T-helper 1 cell treated with Interleukin-12 subunit alpha and Interleukin-12 subunit beta and Interleukin-4 antibody, amounts not matched to agents 30 μg/mL and 1 μg/mL, for 36 hours (primary cell): ENCODE measurements at regions not wholly inside any gene's neighbourhood (a gene's known extent, or its start where the extent isn't known, plus 50 kb on each side); places are given as distances from the start of the nearest gene placed in this dataset.

Source experiments
- H3K27ac Mint-ChIP-seq: one replicate; pipeline ENCODE4 v1.8.0; 2021; ENCODE audit warnings: mild to moderate bottlenecking, mixed read lengths
- H3K27me3 Mint-ChIP-seq: one replicate; pipeline ENCODE4 v1.8.0; 2021; ENCODE audit warnings: low read depth, mixed read lengths
- H3K36me3 Mint-ChIP-seq: one replicate; pipeline ENCODE4 v1.8.0; 2021; ENCODE audit warnings: low read depth, mixed read lengths
- H3K4me1 Mint-ChIP-seq: one replicate; pipeline ENCODE4 v1.8.0; 2021; ENCODE audit warnings: low read depth, mixed read lengths
- H3K4me3 Mint-ChIP-seq: one replicate; pipeline ENCODE4 v1.8.0; 2021; ENCODE audit warnings: mild to moderate bottlenecking, moderate library complexity, mixed read lengths
- H3K9me3 Mint-ChIP-seq: one replicate; pipeline ENCODE4 v1.8.0; 2021; ENCODE audit warnings: mixed read lengths

DNA sequence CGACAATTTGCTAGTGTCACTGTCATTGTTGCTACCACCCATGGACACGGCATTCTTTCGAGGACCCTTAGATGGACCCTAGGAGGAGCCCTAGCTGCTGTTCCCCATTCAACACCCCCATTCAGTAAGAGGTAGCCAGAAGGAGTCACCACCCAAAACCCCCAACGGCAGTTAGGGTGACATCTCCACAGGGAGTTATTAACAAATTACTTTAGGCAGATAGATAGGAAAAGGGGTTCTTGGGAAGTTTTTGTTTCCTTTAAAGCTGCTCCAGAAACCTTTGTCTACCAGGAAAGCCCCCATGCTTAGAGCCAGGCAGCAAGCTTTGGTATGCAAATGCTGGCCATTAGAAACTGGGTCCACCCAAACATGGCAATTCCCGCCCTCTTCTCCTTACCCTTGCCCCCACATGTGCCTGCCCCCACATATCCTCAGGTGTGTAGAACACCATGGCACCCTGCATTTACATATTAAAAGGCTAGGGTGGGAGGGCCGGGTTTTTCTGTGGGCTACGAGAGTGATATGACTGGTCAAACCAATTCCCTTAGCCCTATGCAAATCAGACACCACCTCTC, 190.9 kb downstream of the SLITRK6 start:
- Mint-ChIP-seq H3K9me3 (no peaks in the 10 kb centered on the region), H3K36me3 (no peaks in the 10 kb centered on the region), H3K4me3 (no peak overlapping the region), H3K27ac (no peak overlapping the region), H3K27me3 (no peaks in the 10 kb centered on the region), H3K4me1 (no peaks in the 10 kb centered on the region)

DNA sequence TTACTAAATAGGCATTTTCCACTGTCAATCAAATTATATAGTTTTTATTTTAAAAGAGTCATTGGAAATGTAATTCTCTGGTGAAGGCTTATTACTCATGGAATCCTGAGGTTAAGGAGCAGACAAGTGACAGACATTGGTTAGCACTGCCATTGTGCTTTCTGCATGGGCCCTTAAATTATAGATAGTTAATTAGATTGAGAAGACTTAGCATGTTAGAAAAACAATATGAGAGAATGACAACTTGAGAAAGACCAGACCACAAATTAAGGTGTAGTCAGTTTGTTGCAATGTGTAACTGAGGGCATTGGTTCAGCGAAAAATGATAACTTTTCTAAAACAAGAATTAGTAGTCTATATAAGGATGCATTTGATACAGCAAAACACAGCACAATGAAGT, 195.5 kb downstream of the SLITRK6 start:
- Mint-ChIP-seq H3K36me3 (no peaks in the 10 kb centered on the region), H3K27me3 (no peaks in the 10 kb centered on the region), H3K4me3 (no peak overlapping the region), H3K4me1 (no peaks in the 10 kb centered on the region), H3K27ac (no peak overlapping the region), H3K9me3 (no peaks in the 10 kb centered on the region)

GRCh38 chr13:85601526-85601925, 197.7 kb downstream of the SLITRK6 start:
- H3K27me3 Mint-ChIP-seq, result no peaks in the 10 kb centered on the region
- no peaks in the 10 kb centered on the region for H3K9me3 Mint-ChIP-seq
- no peak overlapping the region for H3K27ac Mint-ChIP-seq
- H3K4me3 Mint-ChIP-seq, result no peak overlapping the region
- no peaks in the 10 kb centered on the region for H3K36me3 Mint-ChIP-seq
- H3K4me1 Mint-ChIP-seq, result no peaks in the 10 kb centered on the region

DNA sequence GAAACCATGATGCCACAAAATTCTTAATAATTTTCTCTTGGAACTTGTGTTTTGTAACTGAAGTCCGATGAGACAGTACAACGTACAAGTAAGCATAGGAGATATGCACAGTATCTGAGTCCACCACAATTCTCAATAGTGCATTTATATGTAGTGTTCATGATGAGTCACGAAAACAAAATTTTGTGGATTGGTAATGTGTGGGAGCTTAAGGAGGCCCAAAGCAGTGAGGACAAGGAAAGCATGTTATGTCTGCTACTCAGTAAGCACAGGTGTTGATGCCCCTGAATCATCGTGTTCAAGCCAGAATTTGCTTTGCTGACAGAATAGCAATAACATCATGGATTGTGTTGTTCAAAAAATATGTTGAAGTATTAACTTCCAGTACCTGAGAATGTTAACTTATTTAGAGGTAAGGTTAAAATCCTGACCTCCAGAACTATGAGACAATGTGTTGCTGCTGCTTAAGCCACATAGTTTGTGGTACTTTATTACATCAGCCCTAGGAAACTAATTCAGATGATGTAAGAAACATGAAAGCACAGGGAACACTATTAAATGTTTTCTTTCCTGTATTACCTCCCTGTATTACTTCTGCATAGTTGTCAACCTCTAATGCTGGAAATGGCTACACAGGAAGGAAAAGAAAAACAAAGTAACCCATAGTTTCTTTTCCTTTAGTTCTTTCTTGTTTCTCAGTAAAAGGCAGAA, 201.3 kb downstream of the SLITRK6 start:
- Mint-ChIP-seq H3K36me3 (no peaks in the 10 kb centered on the region), H3K27ac (no peak overlapping the region), H3K4me1 (no peaks in the 10 kb centered on the region), H3K27me3 (no peaks in the 10 kb centered on the region), H3K9me3 (no peaks in the 10 kb centered on the region), H3K4me3 (no peak overlapping the region)

GRCh38 chr13:85592211-85592610, 207.0 kb downstream of the SLITRK6 start:
- no peaks in the 10 kb centered on the region for H3K9me3 Mint-ChIP-seq
- H3K27me3 Mint-ChIP-seq, result no peaks in the 10 kb centered on the region
- H3K4me3 Mint-ChIP-seq, result no peak overlapping the region
- no peak overlapping the region for H3K27ac Mint-ChIP-seq
- no peaks in the 10 kb centered on the region for H3K4me1 Mint-ChIP-seq
- no peaks in the 10 kb centered on the region for H3K36me3 Mint-ChIP-seq

DNA sequence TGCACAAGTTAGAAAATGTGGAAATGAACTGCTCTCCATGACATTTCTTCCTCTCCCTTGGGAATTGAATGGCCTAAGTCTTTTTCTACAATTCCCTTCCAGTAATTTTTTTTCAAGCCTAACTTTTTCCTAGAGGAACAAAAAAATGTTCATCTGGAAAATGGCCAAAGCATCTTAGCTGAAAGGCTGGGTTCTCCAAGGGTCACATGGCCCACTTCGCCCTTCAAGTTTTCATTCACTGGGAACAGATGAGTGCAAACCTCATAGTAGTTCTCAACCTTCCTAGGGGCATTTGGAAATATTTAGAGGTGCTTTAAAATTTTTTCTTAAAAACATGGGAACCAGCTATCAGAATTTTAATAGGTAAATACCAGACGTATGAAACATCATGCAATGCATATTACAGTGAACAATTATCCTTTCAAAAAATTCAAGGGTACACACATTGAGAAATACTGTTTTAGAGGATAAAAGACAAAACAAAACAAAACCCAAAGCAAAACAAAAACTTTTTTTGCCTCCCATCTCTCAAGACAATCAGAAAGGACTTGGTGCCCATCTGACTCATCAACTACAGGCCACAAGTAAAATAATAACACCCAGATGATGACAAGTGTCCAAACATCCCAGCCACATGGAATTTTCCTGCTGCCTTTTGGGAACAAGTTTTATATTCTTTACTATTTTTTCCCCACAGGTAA, 208.8 kb downstream of the SLITRK6 start:
- Mint-ChIP-seq H3K4me1 (no peaks in the 10 kb centered on the region), H3K36me3 (no peaks in the 10 kb centered on the region), H3K9me3 (no peaks in the 10 kb centered on the region), H3K27ac (no peak overlapping the region), H3K4me3 (no peak overlapping the region), H3K27me3 (no peaks in the 10 kb centered on the region)

DNA sequence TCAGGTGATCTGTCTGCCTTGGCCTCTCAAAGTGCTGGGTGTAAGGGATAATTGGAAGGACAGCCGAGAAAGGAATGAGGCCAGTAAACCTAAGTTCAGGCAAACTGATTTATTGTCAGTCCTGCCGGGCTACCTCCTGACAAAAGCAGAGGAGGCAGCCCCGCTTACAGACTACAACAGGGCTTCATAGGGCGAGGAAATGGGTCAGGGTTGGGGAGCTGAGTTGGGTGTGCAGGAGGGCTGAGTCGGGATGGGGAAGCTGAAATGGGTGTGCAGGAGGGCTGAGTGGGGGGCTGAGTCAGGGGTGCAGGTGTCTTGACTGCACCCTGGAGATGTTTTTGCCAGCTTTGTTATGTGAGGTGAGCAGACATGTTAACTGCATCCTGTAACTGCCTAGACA, 210.2 kb downstream of the SLITRK6 start:
- Mint-ChIP-seq H3K9me3 (no peaks in the 10 kb centered on the region), H3K4me1 (no peaks in the 10 kb centered on the region), H3K4me3 (no peak overlapping the region), H3K27ac (no peak overlapping the region), H3K27me3 (no peaks in the 10 kb centered on the region), H3K36me3 (no peaks in the 10 kb centered on the region)

DNA sequence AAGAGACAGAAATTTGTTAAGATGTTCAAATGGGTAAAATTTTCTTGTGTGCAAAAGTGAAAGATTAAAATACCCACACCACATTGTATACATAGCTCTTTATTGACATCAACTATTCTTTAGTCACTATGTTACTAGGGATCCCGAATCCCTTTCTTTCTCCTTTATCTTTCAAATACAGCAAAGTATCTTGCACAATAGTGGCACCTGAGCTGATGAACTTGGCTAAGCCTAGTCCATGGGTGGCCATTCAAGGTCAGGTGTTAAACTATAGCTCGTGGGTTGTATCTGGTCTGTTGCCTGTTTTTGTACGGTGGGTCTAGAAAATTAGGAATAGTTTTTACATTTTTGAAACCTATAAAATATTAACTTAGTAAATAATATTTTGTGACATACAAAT, 210.9 kb downstream of the SLITRK6 start:
- H3K9me3 Mint-ChIP-seq, result no peaks in the 10 kb centered on the region

DNA sequence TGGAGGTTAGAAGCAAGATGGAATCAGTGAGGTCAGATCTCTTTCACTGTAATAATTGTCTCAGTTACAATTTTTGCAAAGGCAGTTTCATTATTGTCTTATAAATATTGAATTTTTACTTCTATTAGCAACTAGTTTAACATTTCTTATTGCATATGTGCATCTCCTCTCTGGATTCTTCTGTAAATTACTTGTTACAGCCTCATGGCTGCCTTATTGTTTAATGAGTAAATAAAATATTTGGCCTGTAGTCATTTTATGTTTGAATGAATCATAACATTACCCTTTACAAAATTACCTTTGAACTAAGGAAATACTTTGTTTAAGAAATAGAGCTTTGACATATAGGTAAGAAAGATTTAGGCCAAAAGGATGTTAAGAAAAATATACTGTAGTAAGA, 212.4 kb downstream of the SLITRK6 start:
- no peaks in the 10 kb centered on the region for H3K27me3 Mint-ChIP-seq
- no peaks in the 10 kb centered on the region for H3K9me3 Mint-ChIP-seq
- H3K4me3 Mint-ChIP-seq, result no peak overlapping the region
- H3K36me3 Mint-ChIP-seq, result no peaks in the 10 kb centered on the region
- H3K4me1 Mint-ChIP-seq, result no peaks in the 10 kb centered on the region
- no peak overlapping the region for H3K27ac Mint-ChIP-seq

More for the DNA sequence above, 210.9 kb downstream of the SLITRK6 start:
- H3K27me3 Mint-ChIP-seq, result no peaks in the 10 kb centered on the region
- no peaks in the 10 kb centered on the region for H3K4me1 Mint-ChIP-seq
- no peak overlapping the region for H3K27ac Mint-ChIP-seq
- no peak overlapping the region for H3K4me3 Mint-ChIP-seq
- H3K36me3 Mint-ChIP-seq, result no peaks in the 10 kb centered on the region

DNA sequence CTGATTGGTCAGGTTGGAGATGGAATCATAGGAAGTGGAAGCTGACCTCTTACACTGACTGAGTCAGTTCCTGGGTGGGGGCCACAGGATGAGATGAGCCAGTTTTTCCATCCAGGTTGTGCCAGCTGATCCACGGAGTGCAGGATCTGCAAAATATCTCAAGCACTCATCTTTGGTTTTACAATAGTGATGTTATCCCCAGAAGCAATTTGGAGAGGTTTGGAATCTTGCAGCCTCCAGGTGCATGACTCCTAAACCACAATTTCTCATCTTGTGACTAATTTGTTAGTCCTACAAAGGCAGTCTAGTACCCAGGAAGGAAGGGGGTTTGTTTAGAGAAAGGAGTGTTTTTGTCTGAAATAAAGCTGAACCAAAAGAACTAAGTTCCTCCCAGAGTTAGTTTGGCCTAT, 212.8 kb downstream of the SLITRK6 start:
- no peaks in the 10 kb centered on the region for H3K36me3 Mint-ChIP-seq
- H3K4me1 Mint-ChIP-seq, result no peaks in the 10 kb centered on the region
- H3K4me3 Mint-ChIP-seq, result no peak overlapping the region
- H3K9me3 Mint-ChIP-seq, result no peaks in the 10 kb centered on the region
- H3K27me3 Mint-ChIP-seq, result no peaks in the 10 kb centered on the region
- no peak overlapping the region for H3K27ac Mint-ChIP-seq

DNA sequence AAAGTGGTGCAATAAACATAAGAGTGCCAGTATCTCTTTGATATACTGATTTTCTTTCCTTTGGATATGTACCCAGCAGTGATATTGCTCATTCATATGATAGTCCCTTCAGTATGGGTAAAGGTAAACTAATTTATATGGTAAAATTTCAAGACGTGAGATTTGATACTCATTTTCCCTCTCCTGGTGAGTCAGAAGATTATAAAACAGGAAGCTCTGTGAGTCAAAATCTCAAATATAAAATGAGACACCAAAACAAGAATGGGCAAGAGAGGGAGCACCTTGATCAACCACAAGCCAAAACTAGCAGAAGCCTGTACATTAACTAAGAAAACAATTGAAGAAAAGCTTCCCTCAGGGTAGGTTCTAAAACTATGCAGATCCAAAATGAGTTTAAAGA, 216.3 kb downstream of the SLITRK6 start:
- H3K27me3 Mint-ChIP-seq, result no peaks in the 10 kb centered on the region
- H3K9me3 Mint-ChIP-seq, result no peaks in the 10 kb centered on the region
- no peak overlapping the region for H3K27ac Mint-ChIP-seq
- no peaks in the 10 kb centered on the region for H3K36me3 Mint-ChIP-seq
- no peak overlapping the region for H3K4me3 Mint-ChIP-seq
- H3K4me1 Mint-ChIP-seq, result no peaks in the 10 kb centered on the region

GRCh38 chr13:85575110-85575509, 224.1 kb downstream of the SLITRK6 start:
- Mint-ChIP-seq H3K9me3 (peaks cover 9% of the 10 kb centered on the region), H3K4me3 (no peak overlapping the region), H3K27ac (no peak overlapping the region), H3K27me3 (no peaks in the 10 kb centered on the region), H3K4me1 (no peaks in the 10 kb centered on the region), H3K36me3 (no peaks in the 10 kb centered on the region)

- no peak overlapping the region for H3K27ac Mint-ChIP-seq
- no peaks in the 10 kb centered on the region for H3K36me3 Mint-ChIP-seq
Observed at GRCh38 chr13:85567909-85568308, 231.3 kb downstream of the SLITRK6 start.

DNA sequence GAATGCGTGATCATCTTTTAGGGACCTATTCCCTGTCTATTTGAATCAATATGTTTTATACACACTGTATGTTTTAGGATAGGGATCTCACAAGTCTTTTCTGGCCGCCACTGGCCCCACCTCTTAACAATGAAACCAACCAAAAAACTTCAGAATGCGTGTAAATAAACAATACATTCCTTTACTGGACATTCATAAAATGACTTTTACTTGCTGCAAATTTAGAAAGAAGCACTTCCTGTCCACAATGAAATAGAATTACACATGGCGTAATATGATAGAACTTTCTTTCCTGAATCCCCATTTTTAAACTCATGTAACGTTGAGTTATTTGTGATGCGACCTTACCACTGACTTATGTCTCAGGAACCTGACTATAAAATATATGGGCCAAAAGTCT, 233.6 kb downstream of the SLITRK6 start:
- H3K4me3 Mint-ChIP-seq, result no peak overlapping the region
- no peaks in the 10 kb centered on the region for H3K36me3 Mint-ChIP-seq
- no peaks in the 10 kb centered on the region for H3K4me1 Mint-ChIP-seq
- H3K27ac Mint-ChIP-seq, result no peak overlapping the region
- peaks cover under 1% of the 10 kb centered on the region for H3K9me3 Mint-ChIP-seq
- no peaks in the 10 kb centered on the region for H3K27me3 Mint-ChIP-seq

More at GRCh38 chr13:85567909-85568308, 231.3 kb downstream of the SLITRK6 start:
- Mint-ChIP-seq H3K9me3 (peaks cover 4% of the 10 kb centered on the region), H3K4me1 (no peaks in the 10 kb centered on the region), H3K27me3 (no peaks in the 10 kb centered on the region), H3K4me3 (no peak overlapping the region)

- Mint-ChIP-seq H3K27ac (no peak overlapping the region), H3K9me3 (no peaks in the 10 kb centered on the region), H3K27me3 (no peaks in the 10 kb centered on the region), H3K4me1 (no peaks in the 10 kb centered on the region), H3K4me3 (no peak overlapping the region), H3K36me3 (no peaks in the 10 kb centered on the region)
Observed at GRCh38 chr13:85564598-85564997, 234.6 kb downstream of the SLITRK6 start.
